GM20431 (cell line): ENCODE measurements at regions not wholly inside any gene's neighbourhood (a gene's known extent, or its start where the extent isn't known, plus 50 kb on each side); places are given as distances from the start of the nearest gene placed in this dataset.
"Not testable (repeated sequence)": the region's sequence is repeated elsewhere in the genome, so short reads cannot be mapped to it uniquely, and the experiment has no call there.

ENCODE experiments used
- in situ Hi-C: fragments of 300-500 bp; cut with MseI, MboI; formaldehyde crosslinking; loops from one replicate; pipeline ENCODE4 v1.15.0; 2020; ENCODE audit warnings: low sequenced_read_pairs; ENCODE audit not compliant: unreplicated experiment

DNA sequence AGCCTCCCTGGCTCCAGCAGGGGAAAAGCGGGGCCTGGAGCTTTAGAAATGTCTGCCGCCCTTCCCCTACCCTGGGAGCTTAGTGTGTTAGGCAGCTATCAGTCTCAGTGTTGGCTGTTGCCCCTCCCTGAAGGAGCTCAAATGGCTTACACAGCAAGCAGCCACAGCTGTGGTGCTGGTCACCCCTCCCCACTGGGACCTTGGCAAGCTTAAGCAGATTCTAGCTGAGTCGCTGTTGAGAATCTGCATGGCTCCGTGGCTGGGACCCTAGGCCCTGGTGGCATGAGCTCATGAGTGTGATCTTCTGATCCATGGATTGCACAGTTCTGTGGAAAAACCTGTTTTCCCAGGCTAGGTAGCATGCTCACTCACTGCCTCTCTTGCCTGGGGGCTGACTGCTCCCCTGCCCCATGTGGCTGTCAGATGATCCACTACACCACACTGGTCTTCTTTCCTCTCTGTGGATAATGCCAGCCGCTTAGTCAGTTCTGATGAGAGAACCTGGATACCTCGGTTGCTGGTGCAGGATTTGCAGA lies 714.0 kb downstream of the MAFB start:
- in situ Hi-C loops, result no loop called here

GRCh38 chr20:39968495-39968894 lies 720.5 kb downstream of the MAFB start:
- in situ Hi-C loops, result no loop called here

DNA sequence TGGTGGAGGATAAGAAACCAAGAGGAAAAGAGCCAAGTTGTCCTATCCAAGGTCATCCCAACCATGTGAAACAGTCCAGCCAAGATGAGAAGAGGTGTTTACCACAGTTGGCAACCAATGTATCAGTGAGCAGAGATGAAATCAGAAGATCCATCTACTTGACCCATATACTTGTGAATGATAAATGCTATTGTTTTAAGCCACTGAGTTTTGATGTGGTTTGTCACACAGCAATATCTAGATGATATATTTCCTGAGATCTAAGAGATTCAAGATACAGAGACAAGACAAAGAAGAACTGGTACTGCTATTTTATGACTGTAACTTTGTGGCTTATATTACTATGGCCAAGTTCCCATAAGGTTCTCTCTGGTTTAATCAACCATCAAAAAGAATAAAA lies 721.2 kb downstream of the MAFB start:
- in situ Hi-C loops, result no loop called here

DNA sequence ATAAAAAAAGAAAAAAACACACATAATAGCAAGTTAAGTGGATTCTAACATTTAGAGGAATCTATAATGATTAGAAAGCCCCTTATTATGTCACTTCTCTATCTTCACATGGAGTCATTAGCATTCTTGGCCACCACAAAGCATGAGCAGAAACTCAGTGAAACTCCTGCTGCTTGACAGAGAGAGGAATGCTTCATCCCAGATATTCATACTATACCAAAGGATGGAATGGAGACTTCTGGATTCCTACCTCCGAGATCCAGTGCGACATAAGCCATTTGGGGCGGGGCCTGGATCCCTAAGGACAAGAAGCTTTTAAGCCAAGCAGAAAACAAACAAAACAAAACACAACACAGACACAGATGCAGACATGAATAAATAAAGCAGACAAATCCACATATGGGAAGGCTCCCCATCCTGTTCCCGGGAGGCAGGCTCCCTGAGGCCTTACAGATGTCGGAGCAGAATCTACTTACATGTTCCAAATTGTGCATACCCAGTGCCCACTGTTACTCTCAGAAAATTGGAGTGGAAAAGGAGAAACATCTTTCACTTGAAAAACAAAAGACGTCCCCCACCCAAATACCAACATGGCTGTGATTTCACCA lies 727.3 kb downstream of the MAFB start:
- in situ Hi-C loops, result no loop called here

GRCh38 chr20:39960522-39961428 lies 728.3 kb downstream of the MAFB start:
- in situ Hi-C loops, result no loop called here

GRCh38 chr20:39957911-39958310 lies 731.1 kb downstream of the MAFB start:
- in situ Hi-C loops, result not testable (repeated sequence)

DNA sequence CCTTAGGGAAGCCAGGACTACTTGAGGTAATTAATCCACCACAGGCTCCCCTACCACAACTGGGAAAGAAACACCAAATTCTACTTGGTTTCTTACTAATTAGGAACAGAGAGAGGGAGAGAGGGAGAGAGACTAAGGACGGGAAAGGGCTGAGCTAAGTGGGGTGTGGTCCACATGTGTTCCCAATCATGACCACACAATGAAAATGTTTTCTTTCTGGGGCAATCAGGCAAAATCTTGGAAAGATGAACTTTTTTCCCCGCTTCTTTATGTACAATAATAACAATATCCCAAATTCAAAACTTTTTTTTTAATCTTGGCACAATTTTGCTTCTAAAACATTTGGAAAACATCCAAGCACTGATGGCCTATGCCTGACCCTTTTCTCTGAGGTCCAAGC lies 734.4 kb downstream of the MAFB start:
- in situ Hi-C loops, result no loop called here

GRCh38 chr20:39946931-39947330 lies 742.1 kb downstream of the MAFB start:
- in situ Hi-C loops, result no loop called here

DNA sequence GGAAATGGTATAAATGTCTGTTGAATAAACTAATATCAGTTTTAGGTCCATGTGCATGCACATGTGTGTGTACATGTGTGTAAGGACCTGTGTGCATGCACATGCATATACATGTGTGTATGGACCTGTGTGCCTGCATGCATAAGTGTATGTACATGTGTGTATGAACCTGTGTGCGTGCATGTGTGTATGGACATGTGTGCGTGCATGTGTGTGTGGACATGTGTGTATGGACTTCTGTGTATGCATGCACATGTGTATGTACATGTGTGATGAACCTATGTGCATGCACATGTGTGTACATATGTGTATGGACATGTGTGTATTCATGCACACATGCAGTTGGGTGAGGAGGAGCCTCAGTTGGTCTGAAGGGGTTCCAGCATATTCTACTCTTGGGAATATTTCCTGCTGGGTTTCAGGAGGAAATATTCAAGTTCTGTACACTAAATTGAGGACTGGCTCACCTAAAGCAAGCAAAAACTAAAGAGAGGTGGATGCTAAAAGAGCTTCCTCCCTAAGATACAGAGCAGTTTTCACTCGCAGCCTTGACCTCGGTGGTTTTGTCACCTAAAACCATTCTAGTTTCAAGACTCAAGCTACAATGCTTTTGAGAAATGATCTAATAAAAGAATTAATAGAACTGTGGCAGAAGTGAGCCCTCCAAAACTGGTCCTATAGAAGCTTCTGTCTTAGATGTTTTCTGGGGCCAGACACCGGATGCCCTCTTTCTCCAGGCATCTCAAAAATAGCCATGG lies 742.8 kb downstream of the MAFB start:
- in situ Hi-C loops, result no loop called here

- in situ Hi-C loops, result no loop called here
Observed at GRCh38 chr20:39944861-39945260, 744.2 kb downstream of the MAFB start.

DNA sequence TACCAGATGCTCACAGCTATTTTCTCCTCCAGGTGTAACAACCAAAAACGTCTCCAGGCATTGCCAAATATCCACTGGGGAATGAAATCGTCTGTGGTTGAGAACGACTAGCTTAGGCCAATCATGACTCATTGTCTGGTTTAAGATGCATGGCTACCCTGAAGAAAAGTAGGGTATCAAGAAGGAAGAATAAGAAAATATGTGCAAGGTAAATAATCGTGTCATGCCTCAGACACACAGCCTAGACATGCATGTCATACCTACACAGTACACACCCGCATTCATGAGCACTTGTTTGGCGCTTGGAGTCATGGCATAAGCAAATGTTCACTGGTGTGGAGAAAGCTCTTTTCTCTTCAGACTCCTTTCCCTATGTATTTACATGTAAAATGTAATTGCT lies 745.7 kb downstream of the MAFB start:
- in situ Hi-C loops, result no loop called here

GRCh38 chr20:39941245-39941644 lies 747.8 kb downstream of the MAFB start:
- in situ Hi-C loops, result no loop called here

DNA sequence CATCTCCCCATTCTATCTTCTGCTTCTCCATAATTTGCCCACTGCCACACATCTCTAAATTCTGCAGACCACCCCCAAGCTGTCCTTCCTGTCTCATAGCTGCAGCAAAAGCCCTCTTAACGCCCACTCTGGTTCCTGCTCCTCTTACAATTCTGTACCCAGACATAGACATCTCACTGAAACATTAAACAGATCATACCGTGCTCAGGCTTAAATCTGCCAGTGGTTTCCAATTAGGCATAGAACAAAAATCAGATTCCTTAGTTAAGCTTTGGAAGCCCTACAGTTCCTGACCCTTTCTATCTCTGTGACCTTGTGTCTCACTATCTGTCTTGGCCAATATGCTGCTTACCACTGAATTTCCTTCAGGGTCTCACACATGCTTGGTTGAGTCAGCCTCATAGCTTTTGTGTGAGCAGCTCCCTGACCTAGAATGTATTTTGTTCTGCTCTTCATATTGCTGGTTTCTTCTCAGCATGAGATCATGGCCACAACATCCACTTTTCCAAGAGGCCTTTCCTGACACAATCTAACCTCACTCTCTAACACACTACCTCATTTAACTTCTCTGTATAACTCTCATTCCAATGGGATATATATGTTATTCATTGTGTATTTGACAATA lies 749.7 kb downstream of the MAFB start:
- in situ Hi-C loops, result no loop called here

GRCh38 chr20:39936401-39936800 lies 752.6 kb downstream of the MAFB start:
- in situ Hi-C loops, result no loop called here

DNA sequence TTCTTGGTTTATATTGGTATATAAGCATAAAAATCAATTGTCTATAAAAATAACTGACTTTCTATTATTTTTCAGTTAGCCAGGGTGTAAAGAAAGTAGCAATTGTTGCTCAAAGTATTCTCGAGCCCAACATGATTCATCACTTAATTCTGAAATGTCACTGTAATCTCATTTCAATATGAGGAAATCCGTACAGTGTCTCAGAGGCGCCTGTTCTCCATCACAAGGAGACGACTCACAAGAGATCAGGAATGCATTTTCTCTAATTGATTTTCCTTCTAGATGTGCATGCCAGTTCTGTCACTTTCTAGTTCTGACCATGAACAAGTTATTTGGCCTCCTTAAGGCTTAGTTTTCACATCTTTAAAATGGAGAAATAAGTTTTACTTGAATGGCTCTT lies 753.1 kb downstream of the MAFB start:
- in situ Hi-C loops, result no loop called here

DNA sequence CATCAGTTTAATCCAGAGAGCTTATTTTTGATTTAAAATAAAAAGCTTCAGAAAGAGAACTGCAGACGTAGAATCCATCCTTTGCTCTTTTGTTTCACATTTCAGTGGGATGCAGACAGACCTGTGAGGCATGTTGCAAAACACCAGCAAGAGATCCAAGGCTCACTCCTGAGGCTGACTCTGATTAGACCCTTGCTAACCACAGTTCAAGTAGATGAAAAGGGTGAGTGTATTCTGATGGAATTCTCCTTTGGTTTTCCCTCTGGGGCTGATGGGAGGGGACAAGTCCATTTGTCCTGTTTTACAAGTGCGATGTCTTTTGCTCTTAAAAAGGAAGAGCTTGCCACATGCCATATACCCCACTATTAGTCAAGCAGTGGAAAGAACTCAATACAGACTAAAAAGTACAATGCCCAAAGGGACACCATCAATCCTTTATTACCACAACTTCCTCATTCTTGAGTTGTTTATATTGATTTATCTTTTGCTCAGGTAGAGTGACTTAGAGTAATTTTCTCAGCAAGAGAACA lies 772.7 kb downstream of the MAFB start:
- in situ Hi-C loops, result no loop called here

DNA sequence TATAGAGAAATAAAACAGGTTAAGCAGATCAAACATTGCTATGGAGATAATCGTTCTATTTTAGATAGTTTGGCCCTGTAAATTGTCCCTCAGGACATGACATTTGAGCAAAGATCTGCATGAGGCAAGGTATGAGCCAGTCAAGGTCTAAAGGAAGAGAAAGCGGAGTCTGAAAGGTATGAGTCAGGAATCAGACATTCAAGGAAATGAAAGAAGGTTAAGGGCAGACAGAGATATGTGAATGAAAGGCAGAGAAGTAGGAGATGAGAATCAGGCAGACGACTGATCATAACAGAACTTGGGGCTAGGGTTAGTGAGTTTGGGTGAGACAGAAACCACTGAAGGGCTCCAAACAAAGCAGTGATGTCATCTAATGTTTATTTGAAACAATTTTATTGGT lies 775.8 kb downstream of the MAFB start:
- in situ Hi-C loops, result no loop called here

GRCh38 chr20:39911497-39911896 lies 777.5 kb downstream of the MAFB start:
- in situ Hi-C loops, result no loop called here

DNA sequence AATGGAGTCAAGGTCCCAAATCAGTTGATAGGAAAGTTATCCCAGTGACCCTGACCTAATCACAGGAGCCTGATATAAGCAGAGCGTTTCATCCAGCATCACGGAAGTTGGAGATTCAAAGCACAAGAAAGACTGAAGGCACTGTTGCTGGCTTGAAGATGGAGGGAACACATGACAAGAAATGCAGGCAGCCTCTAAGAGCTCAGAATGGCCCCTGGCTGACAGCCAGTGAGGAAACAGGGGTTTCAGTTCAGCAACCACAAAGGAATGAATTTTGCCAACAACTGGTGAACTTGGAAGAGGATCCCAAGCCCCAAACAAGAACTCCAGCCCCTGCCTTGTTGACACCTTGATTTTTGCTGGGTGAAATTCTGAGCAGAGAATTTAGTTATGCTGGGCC lies 778.5 kb downstream of the MAFB start:
- in situ Hi-C loops, result no loop called here

GRCh38 chr20:39909447-39909846 lies 779.6 kb downstream of the MAFB start:
- in situ Hi-C loops, result no loop called here
